ENCODE measurements at regions not wholly inside any gene's neighbourhood (a gene's known extent, or its start where the extent isn't known, plus 50 kb on each side); places are given as distances from the start of the nearest gene placed in this dataset.

DNA sequence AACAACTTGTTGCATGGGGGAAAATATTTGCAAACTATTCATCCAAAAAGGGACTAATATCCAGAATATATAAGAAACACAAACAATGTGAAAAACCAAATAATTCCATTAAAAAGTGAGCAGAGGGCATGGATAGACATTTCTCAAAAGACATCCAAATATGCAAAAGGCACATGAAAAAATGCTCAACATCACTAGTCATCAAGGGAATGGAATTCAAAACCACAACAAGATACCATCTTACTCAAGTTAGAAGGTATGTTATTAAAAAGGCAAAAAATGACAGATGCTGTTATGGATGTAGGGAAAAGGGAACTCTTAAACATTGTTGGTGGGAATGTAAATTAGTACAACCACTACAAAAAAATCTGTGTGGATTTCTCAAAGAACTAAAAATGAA is 396.5 kb downstream of the CCDC85A start:
- TF ChIP-seq TAF1 (IDR thresholded peaks at IDR 0.05; ENCODE audit: borderline replicate concordance, low read depth, low read length) = no peak
- no peak for TF ChIP-seq POLR2A (IDR thresholded peaks at IDR 0.05; ENCODE audit: low read depth, low read length)

Measured in GM12892 (cell line).